ENCODE measurements at regions not wholly inside any gene's neighbourhood (a gene's known extent, or its start where the extent isn't known, plus 50 kb on each side); places are given as distances from the start of the nearest gene placed in this dataset.
"Not testable (repeated sequence)": the region's sequence is repeated elsewhere in the genome, so short reads cannot be mapped to it uniquely, and the experiment has no call there.

DNA sequence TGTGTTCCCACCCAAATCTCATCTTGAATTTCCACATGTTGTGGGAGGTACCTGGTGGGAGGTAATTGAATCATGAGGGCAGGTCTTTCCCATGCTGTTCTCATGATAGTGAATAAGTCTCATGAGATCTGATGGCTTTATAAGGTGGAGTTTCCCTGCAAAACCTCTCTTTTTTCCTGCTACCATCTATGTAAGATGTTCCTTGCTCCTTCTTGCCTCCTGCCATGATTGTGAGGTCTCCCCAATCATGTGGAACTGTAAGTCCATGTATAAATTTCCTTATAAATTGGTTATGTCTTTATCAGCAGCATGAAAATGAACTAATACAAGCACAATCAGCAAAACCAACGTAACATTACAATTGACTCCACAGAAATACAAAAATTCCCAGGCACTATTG lies 814.8 kb upstream of the CITED2 start:
- in situ Hi-C loops (cut with MboI; ENCODE audit: low sequenced_read_pairs), result not testable (repeated sequence)

- in situ Hi-C loops (cut with MboI; ENCODE audit: low sequenced_read_pairs), result no loop called here
Measured at GRCh38 chr6:140185991-140186390, 811.5 kb upstream of the CITED2 start.

- in situ Hi-C loops (cut with MboI; ENCODE audit: low sequenced_read_pairs), result no loop called here
Measured at GRCh38 chr6:140183881-140184280, 809.4 kb upstream of the CITED2 start.

DNA sequence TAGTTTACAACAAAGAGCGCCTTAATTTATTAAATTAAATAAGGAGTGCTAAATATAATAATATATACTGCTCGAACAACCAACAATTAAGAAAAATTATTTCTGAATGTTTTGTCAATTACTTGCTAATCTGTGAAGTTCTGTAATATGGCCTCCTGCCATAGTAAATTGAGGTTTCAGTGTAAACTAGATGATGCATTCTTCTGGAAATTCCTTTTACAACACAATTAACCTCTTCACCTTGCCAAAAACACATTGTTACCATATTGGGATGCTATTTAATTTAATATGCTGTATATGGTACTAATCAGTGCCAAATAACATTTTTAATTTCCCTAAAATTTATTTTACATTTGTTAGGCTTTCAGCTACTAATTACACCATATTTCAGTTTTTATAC lies 808.4 kb upstream of the CITED2 start:
- in situ Hi-C loops (cut with MboI; ENCODE audit: low sequenced_read_pairs), result no loop called here

DNA sequence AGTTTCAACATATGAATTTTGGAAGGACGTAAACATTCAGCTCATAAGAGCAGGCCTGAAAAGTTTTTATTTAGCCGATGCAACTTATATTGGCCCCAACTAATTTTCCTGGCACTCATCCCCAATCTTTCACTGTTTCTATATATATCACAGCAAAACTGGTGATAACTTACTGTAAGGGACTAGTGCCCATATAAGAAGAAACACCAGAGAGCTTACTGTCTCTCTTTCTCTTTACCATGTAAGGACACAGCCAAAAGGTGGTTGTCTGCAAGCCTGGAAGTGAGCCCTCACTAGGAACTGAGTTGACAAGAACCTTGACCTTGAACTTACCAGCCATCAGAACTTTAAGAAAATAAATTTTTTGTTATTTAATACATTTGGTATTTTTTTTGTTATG lies 807.4 kb upstream of the CITED2 start:
- in situ Hi-C loops (cut with MboI; ENCODE audit: low sequenced_read_pairs), result no loop called here

DNA sequence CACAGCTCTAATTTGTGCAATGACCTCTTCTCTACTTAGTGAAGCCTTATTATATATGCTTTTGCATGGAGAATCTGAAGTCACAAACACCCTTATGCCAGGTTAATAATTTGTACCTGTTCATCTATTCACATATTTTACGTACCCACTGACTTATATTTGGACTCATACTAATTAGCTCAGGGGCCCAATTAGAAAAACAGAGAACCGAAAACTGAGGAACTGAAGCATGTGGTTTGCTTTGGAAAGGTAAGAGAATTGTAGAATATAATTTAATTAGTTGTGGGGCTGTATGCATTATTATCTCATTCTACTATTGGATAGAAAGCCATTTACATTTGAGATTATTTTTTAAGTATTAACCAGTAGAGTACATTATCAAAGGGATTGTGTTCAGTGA lies 805.9 kb upstream of the CITED2 start:
- in situ Hi-C loops (cut with MboI; ENCODE audit: low sequenced_read_pairs), result no loop called here

DNA sequence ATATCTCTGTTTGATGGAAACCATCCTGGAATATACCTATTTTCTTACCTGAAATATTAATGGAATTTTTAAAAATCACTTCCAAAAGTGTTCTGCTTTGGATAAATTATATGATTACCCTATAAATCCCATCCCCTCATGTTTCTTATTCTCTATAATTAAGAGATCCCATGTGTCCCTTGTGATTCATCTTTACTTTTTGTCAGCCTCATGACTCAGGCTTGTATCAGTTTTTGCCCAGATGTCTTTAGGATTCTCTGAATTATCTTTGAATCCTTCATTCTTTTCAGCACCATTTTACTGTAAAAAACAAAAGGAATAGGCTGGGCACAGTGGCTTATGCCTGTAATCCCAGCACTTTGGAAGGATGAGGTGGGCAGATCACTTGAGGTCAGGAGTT lies 804.5 kb upstream of the CITED2 start:
- in situ Hi-C loops (cut with MboI; ENCODE audit: low sequenced_read_pairs), result no loop called here

- in situ Hi-C loops (cut with MboI; ENCODE audit: low sequenced_read_pairs), result no loop called here
Measured at GRCh38 chr6:140178520-140178919, 804.1 kb upstream of the CITED2 start.

- in situ Hi-C loops (cut with MboI; ENCODE audit: low sequenced_read_pairs), result no loop called here
Measured at GRCh38 chr6:140176306-140176705, 801.9 kb upstream of the CITED2 start.

GRCh38 chr6:140175486-140175885 lies 801.0 kb upstream of the CITED2 start:
- in situ Hi-C loops (cut with MboI; ENCODE audit: low sequenced_read_pairs), result no loop called here

- in situ Hi-C loops (cut with MboI; ENCODE audit: low sequenced_read_pairs), result no loop called here
Measured at GRCh38 chr6:140174524-140174923, 800.1 kb upstream of the CITED2 start.

- in situ Hi-C loops (cut with MboI; ENCODE audit: low sequenced_read_pairs), result no loop called here
Measured at GRCh38 chr6:140168365-140168764, 793.9 kb upstream of the CITED2 start.

GRCh38 chr6:140160909-140161308 lies 786.5 kb upstream of the CITED2 start:
- in situ Hi-C loops (cut with MboI; ENCODE audit: low sequenced_read_pairs), result no loop called here

- in situ Hi-C loops (cut with MboI; ENCODE audit: low sequenced_read_pairs), result no loop called here
Measured at GRCh38 chr6:140160494-140160893, 786.0 kb upstream of the CITED2 start.

DNA sequence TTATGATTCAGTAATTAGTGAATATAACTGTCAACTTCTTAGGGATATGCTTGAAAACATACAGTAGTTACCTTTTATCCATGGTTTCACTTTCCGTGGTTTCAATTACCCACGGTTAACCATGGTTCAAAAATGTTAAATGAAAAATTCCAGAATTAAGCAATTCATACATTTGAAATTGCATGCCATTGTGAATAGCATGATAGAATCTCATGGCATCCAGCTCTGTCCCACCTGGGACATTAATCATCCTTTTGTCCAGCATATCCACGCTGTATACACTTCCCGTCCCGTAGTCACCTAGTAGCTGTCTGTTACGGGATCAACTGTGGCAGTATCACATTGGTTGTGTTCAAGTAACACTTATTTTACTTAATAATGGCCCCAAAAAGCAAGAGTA lies 781.7 kb upstream of the CITED2 start:
- in situ Hi-C loops (cut with MboI; ENCODE audit: low sequenced_read_pairs), result no loop called here

- in situ Hi-C loops (cut with MboI; ENCODE audit: low sequenced_read_pairs), result no loop called here
Measured at GRCh38 chr6:140155451-140156126, 781.1 kb upstream of the CITED2 start.

DNA sequence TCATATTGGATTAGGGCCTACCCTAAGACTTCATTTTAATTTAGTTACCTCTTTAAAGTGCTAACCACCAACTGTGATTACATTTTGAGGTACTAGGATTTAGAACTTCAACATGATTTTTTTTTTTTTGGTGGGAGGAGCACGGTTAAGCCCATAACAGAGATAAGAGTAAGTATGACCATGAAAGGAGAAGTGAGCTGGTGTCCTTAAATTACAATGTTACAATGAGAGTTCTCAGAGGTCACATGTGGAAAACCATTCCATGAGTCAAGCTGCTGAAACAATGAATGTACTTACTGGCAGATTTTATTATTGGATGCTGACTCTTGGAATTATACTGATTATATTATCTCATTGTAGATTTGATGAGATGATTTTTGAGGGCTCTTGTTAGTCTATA lies 779.3 kb upstream of the CITED2 start:
- in situ Hi-C loops (cut with MboI; ENCODE audit: low sequenced_read_pairs), result no loop called here

DNA sequence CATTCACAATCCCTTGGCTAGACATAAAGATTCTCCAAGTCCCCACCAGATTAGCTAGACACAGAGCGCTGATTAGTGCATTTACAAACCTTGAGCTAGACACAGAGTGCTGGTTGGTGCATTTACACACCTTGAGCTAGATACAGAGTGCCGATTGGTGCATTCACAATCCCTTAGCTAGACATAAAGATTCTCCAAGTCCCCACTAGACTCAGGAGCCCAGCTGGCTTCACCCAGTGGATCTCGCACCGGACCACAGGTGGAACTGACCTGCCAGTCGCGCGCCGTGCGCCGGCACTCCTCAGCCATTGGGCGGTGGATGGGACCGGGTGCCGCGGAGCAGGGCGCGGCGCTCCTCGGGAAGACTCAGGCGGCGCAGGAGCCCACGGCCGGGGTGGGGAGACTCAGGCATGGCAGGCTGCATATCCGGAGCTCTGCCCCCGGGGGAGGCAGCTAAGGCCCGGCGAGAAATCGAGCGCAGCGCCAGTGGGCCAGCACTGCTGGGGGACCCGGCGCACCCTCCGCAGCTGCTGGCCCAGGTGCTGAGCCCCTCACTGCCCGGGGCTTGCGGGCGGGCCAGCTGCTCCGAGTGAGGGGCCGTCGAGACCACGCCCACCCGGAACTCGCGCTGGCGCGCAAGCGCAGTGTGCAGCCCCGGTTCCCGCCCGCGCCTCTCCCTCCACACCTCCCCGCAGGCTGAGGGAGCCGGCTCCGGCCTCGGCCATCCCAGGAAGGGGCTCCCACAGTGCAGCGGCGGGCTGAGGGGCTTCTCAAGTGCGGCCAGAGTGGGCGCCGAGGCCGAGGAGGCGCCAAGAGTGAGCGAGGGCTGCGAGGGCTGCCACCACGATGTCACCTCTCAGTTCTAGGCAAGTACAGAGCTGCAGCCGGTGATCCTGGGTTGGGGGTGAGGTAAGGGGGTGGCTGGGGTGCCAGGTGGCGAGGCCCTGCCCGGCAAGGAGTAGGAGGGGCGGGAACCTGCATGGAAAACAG lies 773.7 kb upstream of the CITED2 start:
- in situ Hi-C loops (cut with MboI; ENCODE audit: low sequenced_read_pairs), result not testable (repeated sequence)

GRCh38 chr6:140140891-140141290 lies 766.4 kb upstream of the CITED2 start:
- in situ Hi-C loops (cut with MboI; ENCODE audit: low sequenced_read_pairs), result no loop called here

GRCh38 chr6:140138311-140139010 lies 764.0 kb upstream of the CITED2 start:
- in situ Hi-C loops (cut with MboI; ENCODE audit: low sequenced_read_pairs), result no loop called here

DNA sequence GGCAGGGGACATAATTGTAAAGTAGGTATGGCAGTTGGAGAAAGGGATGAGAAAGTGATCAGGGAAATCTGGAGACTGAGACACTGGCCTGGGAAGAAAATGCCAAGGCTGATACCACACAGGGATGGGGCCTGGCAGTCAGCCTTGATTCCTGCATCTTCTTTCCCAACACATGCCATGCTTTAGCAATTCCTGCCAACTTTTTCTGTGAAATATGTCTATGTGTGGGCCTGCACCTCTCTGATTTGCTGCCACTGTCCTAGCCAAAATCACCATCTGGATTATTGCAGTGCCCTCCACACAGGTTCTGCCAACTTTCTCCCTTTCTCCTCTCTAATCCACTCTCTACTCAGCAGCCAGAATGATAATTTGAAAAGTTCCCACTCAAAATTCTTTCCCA lies 759.8 kb upstream of the CITED2 start:
- in situ Hi-C loops (cut with MboI; ENCODE audit: low sequenced_read_pairs), result no loop called here

- in situ Hi-C loops (cut with MboI; ENCODE audit: low sequenced_read_pairs), result no loop called here
Measured at GRCh38 chr6:140130074-140130473, 755.6 kb upstream of the CITED2 start.
